ENCODE measurements at regions not wholly inside any gene's neighbourhood (a gene's known extent, or its start where the extent isn't known, plus 50 kb on each side); places are given as distances from the start of the nearest gene placed in this dataset.

- DNase-seq (ENCODE audit: low read depth) = no peak
These were observed 314.3 kb upstream of the IRX1 start for GRCh38 chr5:3281366-3281765.

GRCh38 chr5:3278643-3279042, 317.0 kb upstream of the IRX1 start:
- DNase-seq (ENCODE audit: low read depth) = no peak

GRCh38 chr5:3277590-3278196, 317.9 kb upstream of the IRX1 start:
- DNase-seq (ENCODE audit: low read depth) = no peak

- no peak for DNase-seq (ENCODE audit: low read depth)
These were observed 318.7 kb upstream of the IRX1 start for GRCh38 chr5:3276896-3277295.

GRCh38 chr5:3269395-3270169, 326.1 kb upstream of the IRX1 start:
- DNase-seq (ENCODE audit: low read depth) = no peak

GRCh38 chr5:3268760-3269330, 326.8 kb upstream of the IRX1 start:
- DNase-seq (ENCODE audit: low read depth) = no peak

- DNase-seq (ENCODE audit: low read depth) = no peak
These were observed 328.8 kb upstream of the IRX1 start for GRCh38 chr5:3266861-3267260.

GRCh38 chr5:3265936-3266335, 329.7 kb upstream of the IRX1 start:
- no peak for DNase-seq (ENCODE audit: low read depth)

GRCh38 chr5:3265131-3265885, 330.3 kb upstream of the IRX1 start:
- DNase-seq (ENCODE audit: low read depth) = no peak

- no peak for DNase-seq (ENCODE audit: low read depth)
These were observed 333.2 kb upstream of the IRX1 start for GRCh38 chr5:3262451-3262850.

- DNase-seq (ENCODE audit: low read depth) = no peak
These were observed 334.6 kb upstream of the IRX1 start for GRCh38 chr5:3261081-3261480.

GRCh38 chr5:3258050-3258449, 337.6 kb upstream of the IRX1 start:
- no peak for DNase-seq (ENCODE audit: low read depth)

GRCh38 chr5:3252235-3252634, 343.4 kb upstream of the IRX1 start:
- no peak for DNase-seq (ENCODE audit: low read depth)

- no peak for DNase-seq (ENCODE audit: low read depth)
These were observed 343.8 kb upstream of the IRX1 start for GRCh38 chr5:3251784-3252183.

- no peak for DNase-seq (ENCODE audit: low read depth)
These were observed 346.2 kb upstream of the IRX1 start for GRCh38 chr5:3249401-3249800.

GRCh38 chr5:3237276-3237868, 358.3 kb upstream of the IRX1 start:
- DNase-seq (ENCODE audit: low read depth) = no peak

- no peak for DNase-seq (ENCODE audit: low read depth)
These were observed 361.1 kb upstream of the IRX1 start for GRCh38 chr5:3234566-3234965.

- no peak for DNase-seq (ENCODE audit: low read depth)
These were observed 364.7 kb upstream of the IRX1 start for GRCh38 chr5:3230941-3231340.

- no peak for DNase-seq (ENCODE audit: low read depth)
These were observed 365.4 kb upstream of the IRX1 start for GRCh38 chr5:3230254-3230653.

GRCh38 chr5:3226196-3226920, 369.3 kb upstream of the IRX1 start:
- no peak for DNase-seq (ENCODE audit: low read depth)

GRCh38 chr5:3225201-3225960, 370.3 kb upstream of the IRX1 start:
- DNase-seq (ENCODE audit: low read depth) = no peak

Measured in renal cortical epithelial cell (primary cell).